GM18498 (cell line): ENCODE measurements at regions not wholly inside any gene's neighbourhood (a gene's known extent, or its start where the extent isn't known, plus 50 kb on each side); places are given as distances from the start of the nearest gene placed in this dataset.

Experiments used
- ATAC-seq: cut with Tn5 transposase; IDR thresholded peaks from one replicate; pipeline ENCODE4 v1.9.1; 2021; ENCODE audit warnings: mild to moderate bottlenecking, moderate library complexity; ENCODE audit not compliant: unreplicated experiment

DNA sequence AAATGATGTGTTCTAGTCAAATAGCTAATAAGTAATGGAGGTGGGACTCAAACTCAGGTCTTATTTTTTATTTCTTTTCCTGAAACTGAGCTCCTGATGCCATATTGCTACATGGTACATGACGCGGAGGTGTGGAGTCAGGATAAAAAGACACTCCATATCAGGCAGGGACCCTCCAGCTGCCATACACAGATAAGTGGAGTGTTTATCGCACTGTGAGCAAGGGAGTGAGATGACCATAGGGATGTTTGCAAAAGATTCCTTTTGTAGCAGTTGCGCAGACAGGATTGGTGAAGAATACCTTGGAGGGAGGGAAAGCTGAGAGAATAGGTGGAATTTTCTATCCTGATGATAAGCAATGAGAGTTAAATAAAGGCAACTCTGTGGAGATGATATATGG, 657.2 kb downstream of the RNF144A start:
- ATAC-seq, result no peak

DNA sequence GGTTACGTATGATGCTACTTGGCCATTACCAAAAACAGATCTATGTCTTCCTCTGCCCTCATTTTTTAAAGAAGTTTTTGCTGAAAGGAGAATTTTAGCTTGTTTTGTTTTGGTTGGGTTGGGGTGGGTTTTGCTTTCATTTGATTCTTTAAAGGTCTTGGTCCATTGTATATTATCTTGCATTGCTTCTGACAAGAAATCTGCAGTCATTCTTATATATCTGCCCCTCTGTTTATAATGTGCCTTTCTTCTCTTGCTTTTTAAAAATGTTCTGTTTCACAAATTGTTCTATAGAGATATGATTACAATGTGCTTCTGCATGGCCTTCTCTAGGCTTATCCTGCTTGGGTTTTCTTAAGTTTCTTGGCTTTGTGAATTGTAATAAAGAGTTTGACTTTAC, 660.6 kb downstream of the RNF144A start:
- no peak for ATAC-seq

DNA sequence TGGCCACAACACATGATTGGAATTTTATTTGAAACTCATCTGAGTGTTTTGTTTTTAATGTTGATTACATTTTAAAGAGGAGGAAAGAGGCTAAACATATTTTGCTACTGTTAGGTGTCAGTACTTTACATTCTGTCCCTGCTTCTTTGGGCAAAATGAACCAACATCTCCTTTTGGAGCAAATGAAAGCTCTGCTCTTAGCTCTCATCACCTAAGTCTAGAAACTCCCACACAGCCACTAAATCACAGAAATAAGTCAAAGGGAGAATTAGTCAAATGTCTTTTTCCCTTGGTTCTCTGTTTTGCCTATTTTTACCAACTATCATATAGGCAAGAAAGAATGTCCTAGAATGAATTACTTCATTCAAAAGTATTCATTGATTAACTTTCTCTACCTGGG, 666.8 kb downstream of the RNF144A start:
- ATAC-seq, result no peak

DNA sequence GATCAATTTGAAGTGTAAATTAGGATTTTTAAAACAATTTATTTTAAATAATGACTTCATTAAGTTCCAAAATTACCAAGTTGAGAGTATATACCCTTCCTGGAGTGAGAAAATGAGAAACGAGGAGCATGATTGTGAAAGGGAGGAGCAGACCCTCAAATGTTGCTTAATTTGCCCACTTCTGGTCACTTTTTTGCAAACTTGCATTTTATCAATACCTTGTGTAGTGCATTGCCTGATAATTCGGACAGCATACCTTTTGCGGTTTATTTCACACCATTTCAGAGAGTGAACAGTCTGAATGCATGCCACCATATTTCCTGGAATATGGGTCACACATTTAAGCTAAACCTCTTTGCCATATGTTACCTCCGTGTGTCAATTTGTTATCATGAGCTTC, 669.7 kb downstream of the RNF144A start:
- no peak for ATAC-seq

DNA sequence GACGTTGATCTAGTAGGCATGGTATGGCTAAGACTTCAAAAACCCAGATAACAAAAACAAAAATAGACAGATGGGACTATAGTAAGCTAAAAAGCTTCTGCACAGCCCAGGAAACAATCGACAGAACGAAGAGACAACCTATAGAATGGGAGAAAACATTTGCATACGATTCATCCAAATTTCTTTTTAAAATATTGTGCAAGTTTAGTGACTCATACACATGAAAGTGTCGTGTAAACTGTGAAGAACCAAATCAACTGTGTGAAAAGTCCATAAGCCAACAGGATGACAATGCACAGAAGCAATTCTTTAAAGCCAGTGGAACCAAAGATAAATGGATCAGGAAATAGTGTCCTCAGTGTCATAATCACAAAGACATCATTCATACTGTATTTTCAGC, 671.1 kb downstream of the RNF144A start:
- no peak for ATAC-seq

DNA sequence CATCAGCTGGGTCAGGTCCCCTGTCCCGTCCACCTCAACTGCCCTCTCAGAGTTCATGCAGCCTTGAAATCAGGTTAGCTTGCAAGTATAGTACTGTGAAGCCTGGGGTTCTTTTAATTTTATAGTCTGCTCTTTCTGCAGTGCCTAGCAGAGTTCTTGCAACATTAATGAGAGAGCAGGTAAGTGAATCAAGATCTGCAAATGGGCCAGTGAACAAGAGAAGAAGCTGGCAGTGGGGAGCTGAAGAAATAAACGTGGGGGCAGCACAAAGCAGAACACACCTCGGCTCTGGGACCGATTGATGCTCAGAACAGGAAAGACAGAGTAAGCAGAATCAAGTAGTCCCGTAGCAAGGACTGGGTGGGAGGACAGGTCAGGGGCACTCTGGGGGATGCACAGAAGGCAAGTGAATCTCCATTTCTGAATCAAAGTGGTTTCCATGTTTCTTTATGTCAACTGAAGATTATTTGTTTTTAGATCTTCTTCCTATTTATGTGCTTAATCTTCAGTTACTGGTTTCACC, 675.5 kb downstream of the RNF144A start:
- no peak for ATAC-seq

DNA sequence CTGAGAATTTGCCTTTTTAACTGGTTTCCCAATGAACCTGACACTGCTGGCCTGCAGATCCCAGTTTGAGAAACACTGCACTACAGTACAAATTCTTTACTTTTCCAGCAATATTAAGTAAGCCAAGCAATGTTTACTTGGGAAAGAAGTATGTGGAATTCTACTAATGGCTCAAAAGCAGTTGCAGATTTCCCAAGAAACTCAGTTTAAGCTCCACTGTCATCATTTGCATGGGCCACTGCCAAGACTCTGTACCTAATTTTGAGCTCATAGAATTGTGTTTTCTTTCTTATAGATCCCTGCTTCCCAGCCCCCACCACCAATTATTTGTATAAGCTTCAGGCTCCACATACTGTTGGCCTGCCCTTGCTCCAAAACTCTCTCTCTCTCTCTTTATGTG, 676.1 kb downstream of the RNF144A start:
- no peak for ATAC-seq

DNA sequence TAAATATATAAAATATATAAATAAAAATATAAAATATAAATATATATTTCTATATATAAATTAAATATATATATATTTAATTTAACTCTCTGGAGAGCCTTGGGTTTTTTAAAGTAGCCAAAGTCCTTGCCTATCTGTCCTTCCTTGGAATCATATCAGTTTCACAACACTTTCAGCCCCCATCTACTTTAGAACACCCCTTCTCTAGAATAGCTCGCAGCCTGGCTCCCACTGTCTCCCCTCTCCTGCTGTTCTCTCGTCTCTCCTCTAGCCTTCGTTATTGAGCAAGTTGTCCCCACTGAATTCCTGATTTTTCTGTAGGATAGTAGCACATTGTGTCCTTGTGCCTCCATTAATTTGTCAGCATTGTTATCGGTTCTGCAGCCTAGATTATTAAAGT, 677.0 kb downstream of the RNF144A start:
- no peak for ATAC-seq

DNA sequence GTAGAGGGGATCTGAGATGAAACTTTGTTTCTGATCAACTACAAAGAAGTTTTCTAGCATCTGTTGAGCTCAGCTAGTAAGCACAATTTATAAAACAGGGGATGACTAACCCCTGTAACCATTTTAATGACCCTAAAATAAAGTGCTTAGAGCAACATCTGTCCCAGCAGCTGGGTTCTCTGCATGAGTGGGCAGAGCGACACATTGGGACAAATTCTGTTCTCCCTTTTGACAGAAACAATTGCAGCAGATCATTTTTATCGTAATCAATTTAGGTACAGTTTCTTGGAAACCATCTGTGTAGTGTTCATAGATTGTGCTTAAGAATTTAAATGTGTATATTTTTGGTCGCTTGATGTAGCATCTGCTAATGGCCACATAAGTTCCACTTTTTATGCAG, 678.0 kb downstream of the RNF144A start:
- no peak for ATAC-seq

DNA sequence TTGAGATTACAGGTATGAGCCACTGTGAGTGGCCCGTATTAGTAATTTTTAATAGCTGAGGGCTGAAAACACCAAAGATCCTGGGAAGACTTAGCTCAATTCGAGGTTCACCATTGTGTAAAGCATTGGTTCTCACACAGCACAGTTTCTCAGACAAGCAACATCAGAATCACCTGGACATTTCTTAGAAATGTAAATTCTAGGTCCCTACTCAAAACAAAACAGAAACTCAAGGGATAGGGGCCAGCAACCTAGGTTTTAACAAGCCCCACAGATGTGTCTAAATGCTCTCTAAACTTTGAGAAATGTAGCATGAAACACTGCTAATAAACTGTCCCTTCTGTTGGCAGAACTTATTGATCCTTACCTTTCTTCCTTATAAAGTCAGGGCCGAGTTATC, 681.2 kb downstream of the RNF144A start:
- ATAC-seq, result no peak

DNA sequence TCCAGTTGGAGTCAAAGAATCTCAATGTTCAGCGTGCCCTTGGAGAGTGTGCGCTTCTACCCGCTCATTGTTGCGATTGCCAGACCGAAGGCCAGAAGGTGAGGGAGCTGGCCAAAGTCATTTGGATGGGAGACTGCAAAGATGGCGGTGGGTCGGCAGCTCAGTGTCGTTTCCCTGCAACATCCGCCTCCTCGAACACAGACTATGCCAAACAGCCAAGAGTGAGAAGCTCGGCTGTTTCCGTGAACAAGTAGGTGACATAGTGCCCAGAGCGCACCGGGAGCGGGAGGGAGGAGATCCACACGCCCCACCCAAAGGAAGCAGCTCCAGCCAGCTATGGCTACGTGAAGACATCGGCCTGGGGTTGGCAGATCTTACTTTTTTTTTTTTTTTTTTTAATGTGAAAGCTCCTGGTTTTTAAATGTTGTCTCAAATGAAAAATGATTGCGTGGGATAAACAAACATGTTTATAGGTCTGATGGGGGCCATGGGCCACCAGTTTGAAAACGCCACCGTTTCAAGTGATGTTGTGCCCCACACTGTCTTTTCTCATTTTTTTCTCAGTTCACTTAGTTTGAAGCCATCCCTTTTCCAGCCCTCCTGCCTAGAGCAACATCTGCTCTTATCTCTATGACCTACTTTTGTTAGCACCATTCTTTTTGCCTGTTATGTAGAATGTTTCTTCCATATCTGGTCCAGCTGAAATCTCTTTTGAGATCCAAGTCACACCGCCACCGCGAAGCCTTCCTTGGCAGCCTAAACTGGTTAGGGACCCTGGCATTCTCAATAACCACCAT, 682.4 kb downstream of the RNF144A start:
- no peak for ATAC-seq

DNA sequence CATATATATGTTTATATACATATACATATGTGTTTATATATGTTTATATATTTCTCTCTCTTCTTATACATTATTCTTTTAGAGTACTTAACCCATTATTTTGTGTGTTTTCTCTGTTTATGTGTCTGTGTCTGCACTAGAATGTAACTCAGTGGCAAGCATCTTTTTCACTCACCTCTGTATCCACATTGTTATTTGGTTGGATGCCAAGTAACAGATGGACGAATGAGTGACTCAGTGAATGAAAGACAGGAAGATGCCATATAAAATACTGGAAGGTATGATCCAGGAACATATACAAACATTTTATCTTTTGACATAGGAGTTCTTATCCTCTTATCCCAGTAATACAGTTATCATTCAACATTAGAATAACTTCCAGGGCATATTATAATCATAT, 684.8 kb downstream of the RNF144A start:
- no peak for ATAC-seq

DNA sequence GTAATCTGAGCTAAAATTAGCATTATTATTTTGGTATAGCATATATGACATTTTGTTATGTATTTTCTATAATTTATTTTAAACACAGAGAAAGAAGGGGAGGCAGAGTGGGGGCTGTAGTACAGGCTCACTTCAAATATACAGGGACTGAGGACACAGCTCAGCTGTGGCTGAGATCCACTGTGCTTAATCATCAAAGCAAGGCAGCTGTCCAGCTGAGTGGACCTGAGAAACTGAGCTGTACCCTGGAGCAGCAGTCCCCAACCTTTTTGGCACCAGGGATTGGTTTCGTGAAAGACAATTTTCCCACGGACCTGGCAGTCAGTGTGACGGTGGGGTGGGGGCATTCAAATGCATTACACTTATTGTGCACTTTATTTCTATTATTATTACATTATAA, 687.2 kb downstream of the RNF144A start:
- no peak for ATAC-seq

DNA sequence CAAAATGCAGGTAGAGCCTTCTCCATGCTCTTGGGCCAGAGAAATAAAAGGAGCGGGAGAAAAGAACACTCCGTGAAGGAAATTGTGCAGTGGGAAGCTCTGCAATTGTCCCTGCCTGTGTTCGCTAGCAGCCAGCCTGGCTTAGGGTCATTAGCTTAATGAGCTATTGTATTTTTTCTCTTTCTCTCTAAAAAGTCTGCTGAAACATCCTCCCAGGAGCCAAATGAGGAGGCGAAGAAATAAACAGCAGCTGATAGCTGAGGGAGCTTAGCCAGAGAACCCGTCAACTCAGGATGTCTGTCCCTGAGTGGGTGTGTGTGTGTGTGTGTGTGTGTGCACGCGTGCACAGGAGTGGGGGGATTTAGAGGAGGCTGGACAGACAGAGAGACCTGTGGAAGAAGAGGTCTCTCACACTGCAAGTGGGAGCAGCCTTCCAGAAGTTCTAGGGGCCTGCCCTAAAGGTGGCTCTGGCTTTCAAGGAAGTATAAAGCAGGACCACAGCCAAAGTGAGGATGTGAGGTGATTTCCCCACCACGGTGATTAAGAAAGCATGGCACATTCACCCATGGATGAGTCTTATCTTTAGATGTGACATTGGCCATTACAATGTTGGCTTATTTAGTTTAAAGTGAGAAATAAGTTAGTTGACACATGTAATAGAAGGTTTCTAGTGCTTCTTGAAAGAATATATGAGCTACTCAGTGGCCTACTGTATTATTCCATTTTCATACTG, 690.4 kb downstream of the RNF144A start:
- ATAC-seq, result no peak

DNA sequence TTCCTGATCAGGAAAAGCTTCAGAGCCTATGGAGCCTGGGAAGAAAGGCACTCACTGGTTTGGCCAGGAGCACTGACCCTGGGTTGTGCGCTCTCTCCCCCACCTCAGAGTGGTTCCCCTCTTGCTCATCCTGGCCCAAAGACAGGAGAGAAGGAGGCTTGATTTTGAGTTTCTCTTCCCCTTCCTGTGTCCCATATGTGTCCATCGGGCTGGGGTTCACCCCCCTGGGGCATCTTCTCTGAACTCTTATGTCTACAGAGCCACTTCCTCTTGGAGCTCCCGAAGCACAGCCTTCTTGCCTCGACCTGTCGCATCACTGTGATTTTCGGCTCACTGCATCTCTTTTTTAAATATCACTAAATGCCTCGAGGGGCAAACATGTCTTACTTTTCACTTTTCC, 692.3 kb downstream of the RNF144A start:
- ATAC-seq, result no peak

DNA sequence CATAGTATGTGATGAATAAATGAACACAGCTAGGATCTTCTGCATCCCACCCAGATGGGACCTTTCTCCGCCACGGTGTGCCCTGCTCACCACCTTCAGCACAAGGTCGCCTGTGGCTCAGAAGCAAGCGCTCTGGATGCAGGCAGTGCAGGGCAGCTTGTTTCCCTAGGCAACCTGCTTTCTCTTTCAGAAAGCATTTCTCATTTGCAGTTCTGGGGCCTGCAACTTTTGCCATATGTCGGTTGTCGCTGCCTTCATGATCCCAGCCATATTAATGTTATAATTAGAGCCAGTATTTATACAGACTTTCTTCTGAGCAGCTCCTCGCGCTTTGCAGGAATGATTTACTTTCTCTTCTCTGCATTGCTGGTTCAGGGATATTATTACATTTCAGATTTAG, 692.8 kb downstream of the RNF144A start:
- ATAC-seq, result no peak

DNA sequence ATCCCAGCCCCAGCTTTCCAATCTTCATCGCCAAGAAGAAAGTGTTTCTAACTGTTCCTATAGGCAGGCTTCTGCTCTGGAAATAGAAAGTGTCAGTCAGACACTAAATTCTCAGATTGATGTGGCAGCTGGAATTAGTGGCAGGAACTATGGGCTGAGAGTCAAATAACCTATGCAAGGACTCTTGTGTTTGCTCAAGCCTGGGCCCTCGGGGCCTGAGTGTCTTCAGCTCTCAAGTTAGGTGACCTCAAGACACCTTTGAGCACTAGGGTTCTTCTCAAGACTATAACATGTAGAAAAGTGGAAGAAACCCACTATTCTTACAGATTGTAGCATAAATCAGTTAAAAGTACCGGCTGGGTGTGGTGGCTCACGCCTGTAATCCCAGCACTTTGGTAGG, 694.5 kb downstream of the RNF144A start:
- ATAC-seq, result no peak

DNA sequence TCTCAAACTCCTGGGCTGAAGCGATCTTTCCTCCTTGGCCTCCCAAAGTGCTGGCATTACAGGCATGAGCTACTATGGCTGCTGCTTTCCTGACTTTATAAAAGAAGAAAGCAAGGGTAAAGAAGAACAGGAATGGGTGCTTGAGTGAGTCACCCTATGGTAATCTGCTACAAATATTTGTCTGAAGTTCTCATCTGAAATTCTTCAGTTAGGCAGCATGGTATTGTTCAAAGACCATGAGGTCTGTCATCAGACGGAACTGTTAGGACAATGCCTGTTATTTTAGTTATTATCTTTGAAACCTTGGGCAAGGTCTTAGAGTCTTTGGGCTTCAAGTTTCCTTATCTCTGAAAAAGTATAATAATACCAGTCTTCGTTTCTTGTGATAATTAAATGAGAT, 695.8 kb downstream of the RNF144A start:
- ATAC-seq, result no peak

DNA sequence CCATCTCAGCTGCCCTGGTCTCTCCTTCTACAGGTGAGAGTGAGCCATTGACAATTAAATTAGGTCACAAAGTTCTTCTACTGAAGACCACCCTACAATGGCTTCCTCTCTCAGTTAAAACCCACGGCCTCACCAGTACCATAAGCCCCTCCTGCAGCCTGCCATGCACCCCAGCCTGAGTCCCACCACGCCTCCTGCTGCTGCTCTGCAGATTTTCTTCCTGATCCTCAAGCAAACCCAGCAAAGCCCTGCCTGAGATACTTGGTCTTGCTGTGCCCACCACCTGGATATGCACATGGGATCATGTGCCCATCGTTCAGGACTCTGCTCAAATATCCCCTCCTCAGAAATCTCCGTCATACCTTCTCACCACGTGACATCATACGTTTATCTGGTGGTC, 696.6 kb downstream of the RNF144A start:
- ATAC-seq, result no peak

DNA sequence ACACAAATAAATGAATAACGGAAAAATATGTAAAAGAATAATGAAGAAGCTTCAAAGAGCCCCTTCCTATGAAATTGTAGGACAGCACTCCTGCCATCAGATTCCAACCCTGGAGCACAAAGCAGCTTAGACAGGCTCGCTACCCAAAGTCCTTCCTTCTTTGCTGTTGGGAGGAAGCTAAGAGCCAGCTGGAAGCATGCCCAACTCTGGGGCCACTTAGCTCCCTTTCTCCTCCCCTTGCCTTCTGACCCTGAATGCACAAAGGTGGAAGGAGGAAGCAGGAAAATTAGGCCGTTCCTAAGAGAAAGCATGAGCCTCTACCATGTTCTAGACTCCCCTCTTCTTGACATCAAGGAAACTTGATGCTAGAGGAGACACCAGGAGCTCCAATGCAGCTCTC, 700.8 kb downstream of the RNF144A start:
- ATAC-seq, result no peak

DNA sequence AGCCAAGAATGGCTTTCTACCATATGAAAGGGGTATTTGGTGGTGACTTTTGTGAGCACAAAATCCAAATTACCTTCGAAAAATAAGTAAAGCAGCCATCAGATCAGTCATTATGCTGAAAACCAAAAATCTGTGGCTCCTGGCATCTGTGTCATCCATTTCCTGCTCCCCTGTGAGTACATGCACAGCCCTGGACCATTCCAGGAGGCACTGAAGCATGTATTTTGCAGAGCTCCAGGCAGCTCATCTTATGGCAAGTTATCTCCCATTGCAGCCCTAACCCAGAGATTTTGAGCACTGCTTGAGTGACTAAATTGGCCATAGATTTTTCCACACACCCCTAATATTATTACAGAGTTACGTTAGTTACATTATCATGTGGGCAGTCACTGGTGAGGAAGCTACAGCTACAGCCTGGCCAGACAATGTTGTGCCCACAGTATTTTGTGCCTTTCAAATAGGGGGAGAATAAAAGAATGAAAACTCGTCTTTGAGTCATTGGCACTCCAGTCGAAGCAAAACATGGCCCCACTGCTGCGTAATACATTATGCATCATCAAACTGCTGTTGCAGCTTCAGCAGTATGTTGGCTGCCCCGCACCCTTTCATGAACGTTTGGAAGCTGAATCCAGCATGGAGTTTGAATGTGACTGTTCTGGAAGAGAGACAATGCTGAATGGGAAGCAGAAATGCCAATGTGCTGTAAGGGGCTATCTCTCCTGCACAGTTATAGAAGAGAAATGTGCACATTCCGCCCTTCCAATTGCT, 702.2 kb downstream of the RNF144A start:
- no peak for ATAC-seq

DNA sequence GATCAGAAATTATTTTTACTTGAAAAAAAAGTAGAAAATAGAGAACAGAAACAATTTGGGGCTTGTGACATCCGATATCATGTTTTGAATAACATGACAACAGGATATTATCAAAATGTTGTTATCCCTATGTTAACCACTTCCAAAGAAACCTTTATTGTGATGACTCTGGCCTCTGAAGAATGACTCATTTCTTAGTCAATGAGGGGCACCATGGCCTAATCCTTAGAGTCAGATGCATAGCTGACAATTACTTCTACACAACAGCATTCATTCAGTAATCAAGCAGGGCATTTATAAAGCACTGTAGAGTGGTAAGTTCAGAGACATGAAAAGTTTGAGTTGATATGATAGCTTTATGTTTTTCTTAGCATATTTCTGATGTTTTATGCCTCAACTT, 703.0 kb downstream of the RNF144A start:
- ATAC-seq, result no peak
